Keratinocyte (primary cell): ENCODE measurements at regions not wholly inside any gene's neighbourhood (a gene's known extent, or its start where the extent isn't known, plus 50 kb on each side); places are given as distances from the start of the nearest gene placed in this dataset.

Source experiments
- CTCF ChIP-seq, 3 experiments: IDR thresholded peaks in 1 of 3; conservative IDR thresholded peaks in 1 of 3; optimal IDR thresholded peaks in 1 of 3; 2 replicates in 2 of 3; 3 replicates in 1 of 3; pipeline versions ENCODE3 to v1.5.1; 2011; ENCODE audit warnings: low read length in 3 of 3, mild to moderate bottlenecking in 3 of 3, moderate library complexity in 2 of 3, control low read depth in 1 of 3, inconsistent platforms in 1 of 3; ENCODE audit not compliant: insufficient read depth in 2 of 3; ENCODE audit errors: extremely low read depth in 1 of 3
- EZH2 ChIP-seq: IDR thresholded peaks from one replicate; pipeline ENCODE4 v1.6.1; 2012; ENCODE audit warnings: inconsistent platforms, mild to moderate bottlenecking, low read length, moderate library complexity

- TF ChIP-seq CTCF (optimal IDR thresholded peaks at IDR 0.05 in 1 of 3, IDR thresholded peaks at IDR 0.05 in 1 of 3, conservative IDR thresholded peaks at IDR 0.05 in 1 of 3; ENCODE audit: extremely low read depth in 1 of 3, insufficient read depth in 2 of 3, low read length in 3 of 3) (no peak), EZH2 (no peak)
These were observed 617.4 kb upstream of the POU3F3 start for GRCh38 chr2:104236491-104236890.
